ENCODE measurements at regions not wholly inside any gene's neighbourhood (a gene's known extent, or its start where the extent isn't known, plus 50 kb on each side); places are given as distances from the start of the nearest gene placed in this dataset.

GRCh38 chr14:61953602-61954001, 191.4 kb downstream of the SNAPC1 start:
- DNase-seq, result no peak

DNA sequence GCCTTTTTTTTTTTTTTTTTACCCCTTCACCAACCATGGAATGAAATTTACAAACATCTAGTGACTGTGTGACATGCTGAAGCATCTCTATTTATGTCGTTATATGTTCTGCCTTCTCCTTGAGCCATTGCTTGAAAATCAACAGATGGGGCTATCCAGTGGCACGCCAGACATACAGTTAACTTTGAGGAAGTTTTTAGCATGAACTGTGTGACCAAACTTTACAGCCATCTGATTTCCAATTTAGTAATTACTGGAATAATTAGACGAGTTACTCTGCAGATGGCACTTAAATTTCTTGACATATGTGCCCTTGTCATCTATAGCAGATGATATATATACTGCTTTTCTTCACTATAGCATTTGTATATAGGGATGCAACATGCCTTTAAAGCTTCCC, 192.1 kb downstream of the SNAPC1 start:
- no peak for DNase-seq

- DNase-seq, result no peak
Measured at GRCh38 chr14:61956517-61956916, 194.3 kb downstream of the SNAPC1 start.

DNA sequence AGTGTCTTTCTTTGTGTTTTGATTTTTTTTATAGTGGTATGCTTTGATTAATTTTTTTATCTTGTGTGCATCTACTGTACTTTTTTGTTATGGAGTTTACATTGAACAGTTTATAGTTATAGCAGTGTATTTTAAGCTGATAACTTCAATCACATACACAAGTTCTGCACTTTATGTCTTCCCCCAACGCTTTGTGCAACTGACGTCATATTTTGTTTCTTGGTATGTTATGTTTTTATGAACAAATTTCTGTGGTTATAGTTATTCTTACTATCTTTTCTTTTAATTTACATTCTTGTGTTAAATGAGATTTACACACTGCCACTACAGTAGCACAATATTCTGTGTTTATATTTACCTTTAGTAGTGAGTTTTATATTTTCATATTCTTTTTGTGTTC, 197.1 kb downstream of the SNAPC1 start:
- DNase-seq, result no peak

GRCh38 chr14:61961369-61961768, 199.1 kb downstream of the SNAPC1 start:
- DNase-seq, result no peak

DNA sequence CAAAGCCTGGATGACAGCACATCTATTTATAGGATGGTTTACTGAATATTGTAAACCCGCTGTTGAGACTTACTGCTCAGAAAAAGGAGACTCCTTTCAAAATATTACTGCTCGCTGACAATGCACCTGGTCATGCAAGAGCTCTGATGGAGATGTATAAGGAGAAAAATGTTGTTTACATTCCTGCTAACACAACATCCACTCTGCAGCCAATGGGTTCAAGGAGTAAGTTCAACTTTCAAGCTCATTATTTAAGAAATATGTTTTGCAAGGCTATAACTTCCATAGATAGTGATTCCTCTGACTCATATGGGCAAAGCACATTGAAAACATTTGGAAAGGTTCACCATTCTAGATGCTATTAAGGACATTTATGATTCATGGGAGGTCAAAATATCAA, 201.7 kb downstream of the SNAPC1 start:
- no peak for DNase-seq

DNA sequence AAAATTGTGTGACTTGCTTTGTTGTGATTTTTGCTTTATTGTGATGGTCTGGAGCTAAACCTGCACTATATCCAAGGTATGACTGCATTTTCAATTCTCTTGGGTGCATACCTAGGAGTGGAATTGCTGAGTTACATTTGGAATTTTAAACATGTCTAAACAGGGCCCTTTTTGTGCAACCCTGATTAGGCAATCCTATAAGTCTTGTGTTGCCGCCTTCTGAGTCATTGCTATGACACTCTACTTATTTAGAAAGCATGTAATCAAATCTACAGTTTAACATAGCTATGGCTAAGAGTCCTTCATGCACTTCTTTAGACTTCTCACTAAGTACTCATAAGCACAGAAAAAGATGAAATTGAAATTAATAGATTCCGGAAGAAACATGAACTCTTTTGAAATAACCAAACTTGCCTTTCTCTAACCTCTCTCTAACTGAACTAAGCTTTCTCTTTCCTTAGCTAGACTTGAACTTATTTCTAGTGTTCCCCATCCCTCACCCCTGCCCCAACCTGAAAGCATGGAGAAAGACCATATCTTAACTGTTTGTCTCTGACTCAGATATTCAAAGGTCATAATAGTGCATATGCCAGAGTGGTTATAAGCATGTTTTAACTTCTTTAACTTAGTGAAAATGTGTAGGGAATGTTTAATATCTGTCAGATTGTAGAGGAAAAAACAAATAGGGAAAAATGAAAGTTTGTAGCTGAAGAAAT, 203.0 kb downstream of the SNAPC1 start:
- DNase-seq, result no peak

- DNase-seq, result no peak
Measured at GRCh38 chr14:61968207-61968606, 206.0 kb downstream of the SNAPC1 start.

- DNase-seq, result no peak
Measured at GRCh38 chr14:61972711-61973110, 210.5 kb downstream of the SNAPC1 start.

DNA sequence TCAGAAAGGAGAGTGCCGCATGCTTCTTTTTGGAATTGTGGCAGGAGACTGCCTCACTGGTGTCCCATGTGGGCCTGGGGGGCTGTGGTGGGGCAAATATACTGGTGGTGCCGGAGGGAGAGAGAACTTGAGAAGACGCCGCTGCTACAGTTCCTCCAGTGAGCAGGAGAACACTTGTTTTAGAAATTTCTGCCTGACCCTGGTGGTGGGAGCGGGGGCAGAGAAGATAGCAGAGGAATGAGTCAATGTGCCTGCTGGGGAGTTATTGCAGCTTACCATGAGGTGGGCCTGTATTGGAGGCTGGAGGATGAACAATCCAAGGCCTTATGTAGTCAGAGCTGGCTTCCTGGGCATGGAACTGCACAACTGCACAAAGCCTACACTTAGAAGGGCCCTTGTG, 211.8 kb downstream of the SNAPC1 start:
- no peak for DNase-seq

- DNase-seq, result no peak
Measured at GRCh38 chr14:61977217-61977616, 215.0 kb downstream of the SNAPC1 start.

DNA sequence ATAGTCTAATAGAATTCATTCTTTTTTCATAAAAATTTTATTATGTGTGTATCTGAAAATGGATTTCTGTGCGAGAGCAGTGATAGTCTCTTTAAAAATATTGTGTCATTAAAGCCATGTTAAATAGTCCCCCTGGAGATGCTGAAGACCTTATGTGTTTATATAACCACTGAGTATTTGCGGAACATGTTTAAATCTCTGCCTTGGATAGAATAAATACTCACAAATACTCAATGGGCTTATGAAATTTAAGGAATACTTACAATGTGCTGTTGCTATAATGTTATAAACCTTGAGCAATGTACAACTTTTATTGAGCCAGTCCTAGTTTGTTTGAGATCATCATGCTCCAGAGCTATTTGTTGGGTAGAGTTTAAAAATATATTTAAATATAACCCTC, 226.0 kb downstream of the SNAPC1 start:
- DNase-seq, result no peak

DNA sequence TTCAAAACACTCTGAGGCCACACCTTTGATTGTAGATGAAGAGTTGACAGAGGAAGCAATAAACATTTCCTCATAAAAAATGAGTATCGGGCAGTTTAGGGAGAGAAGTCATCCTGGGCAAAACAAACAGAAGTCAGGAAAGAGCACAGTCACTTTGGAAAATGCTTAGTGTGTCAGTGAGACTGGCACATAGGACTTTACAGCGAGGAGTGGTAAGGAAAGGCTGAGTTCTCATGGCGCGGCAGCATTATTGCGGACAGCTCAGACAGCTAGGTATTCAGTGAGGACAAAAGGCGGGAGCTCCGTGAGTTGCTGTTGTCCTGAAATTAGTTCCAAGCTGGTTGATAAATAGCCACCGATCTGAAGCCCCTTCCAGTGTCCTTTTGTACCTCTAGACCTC, 229.9 kb downstream of the SNAPC1 start:
- no peak for DNase-seq

GRCh38 chr14:61992926-61993325, 230.7 kb downstream of the SNAPC1 start:
- DNase-seq, result no peak

DNA sequence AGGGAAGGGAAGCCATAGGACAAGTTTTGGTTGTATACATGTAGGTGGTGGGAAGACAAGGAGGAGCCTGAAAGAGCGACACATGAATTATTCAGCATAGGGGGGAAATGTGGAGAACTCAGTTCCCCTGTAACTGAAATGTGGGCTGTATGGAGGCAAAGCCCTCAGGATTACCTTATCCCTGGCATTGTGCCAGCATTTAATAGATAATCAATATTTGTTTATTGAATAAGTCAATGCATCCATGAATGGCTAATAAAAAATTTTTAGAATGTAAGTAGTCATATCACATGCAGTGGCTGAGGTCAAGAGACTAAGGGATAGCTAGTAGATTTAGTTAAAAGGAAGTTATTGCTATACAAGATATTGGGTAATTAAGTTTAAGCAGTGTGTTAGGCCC, 232.4 kb downstream of the SNAPC1 start:
- no peak for DNase-seq

DNA sequence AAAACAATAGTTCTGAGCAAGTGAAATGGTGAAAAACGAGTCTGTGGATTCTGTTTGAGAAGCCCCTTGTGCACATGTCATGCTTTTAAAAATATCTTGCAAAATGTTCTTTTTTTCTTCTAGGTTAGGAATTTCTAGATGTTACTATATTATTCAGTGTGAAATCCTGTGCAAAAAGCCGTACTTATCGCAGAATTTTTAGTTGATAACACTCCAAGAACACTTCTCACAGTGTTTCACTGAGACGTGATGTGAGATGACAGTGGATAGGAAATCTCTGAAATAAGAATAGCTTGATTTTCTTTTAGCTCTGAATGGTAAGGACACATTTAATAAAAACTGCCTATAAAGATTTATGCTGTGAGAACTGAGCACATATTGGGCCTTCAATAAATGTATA, 234.5 kb downstream of the SNAPC1 start:
- no peak for DNase-seq

DNA sequence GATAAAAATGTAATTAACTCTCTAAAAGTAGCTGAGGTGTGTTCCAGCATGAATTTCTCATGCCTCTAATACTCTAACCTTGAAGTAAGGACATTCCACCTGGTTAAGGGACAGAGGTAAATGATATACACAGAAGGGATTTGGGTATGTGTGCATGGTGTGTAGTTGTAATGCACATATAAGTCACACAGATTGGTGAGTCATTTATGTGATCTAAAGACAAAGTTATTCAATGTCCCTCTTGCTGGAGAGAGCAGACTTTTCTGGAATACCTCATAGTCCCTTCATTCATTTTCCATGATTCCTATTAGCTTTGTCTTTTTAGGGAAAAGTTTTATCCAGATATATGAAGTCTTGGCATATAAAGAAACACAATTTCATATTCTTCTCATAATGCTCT, 234.9 kb downstream of the SNAPC1 start:
- DNase-seq, result no peak

DNA sequence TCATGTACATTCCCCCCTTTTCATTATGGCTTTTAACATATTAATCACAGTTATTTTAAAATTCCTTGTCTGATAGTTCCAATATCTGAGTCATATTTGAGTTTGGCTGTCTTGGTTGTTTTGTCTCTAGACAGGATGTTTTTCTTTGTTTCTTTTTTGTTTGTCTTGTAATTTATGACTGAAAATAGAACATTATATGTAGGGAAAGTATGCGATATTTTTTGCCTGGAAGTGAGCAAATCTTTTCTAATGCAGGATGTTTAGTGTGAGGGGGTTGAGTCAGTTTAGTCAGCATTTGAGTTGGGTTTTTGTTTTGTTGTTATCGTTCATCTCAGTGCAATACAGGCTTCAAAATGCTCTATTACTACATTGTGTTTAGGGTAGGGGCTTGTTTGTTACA, 239.7 kb downstream of the SNAPC1 start:
- no peak for DNase-seq

GRCh38 chr14:62002642-62003041, 240.4 kb downstream of the SNAPC1 start:
- no peak for DNase-seq

GRCh38 chr14:62003701-62004100, 241.5 kb downstream of the SNAPC1 start:
- no peak for DNase-seq

DNA sequence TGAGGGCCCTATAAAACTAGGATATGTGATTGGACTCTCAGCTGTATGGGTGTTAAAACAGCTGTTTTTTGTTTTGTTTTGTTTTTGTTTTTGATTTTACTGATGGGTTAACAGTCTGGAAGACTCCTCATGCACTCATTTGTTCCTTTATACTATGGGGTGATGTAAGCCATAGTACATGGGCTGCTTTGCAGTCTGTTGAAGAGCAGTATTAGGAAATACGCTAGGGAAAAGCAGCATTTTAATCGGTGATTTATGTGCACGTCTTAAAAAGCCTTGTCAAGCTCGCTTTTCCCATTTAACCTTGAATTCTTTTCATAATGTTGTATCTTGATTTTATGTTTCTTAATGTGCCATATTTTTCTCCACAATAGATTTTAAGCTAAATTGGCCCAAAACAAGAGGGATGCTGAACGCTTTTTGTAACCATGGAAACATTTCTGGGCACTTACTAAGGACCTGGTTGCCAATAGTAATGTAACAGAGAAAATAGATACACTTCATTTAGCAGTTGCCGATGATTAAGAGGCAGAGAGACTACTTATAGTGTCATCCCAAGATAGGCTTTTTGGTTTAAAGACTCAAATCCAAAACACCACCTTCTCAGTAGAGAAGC, 244.0 kb downstream of the SNAPC1 start:
- DNase-seq, result no peak

DNA sequence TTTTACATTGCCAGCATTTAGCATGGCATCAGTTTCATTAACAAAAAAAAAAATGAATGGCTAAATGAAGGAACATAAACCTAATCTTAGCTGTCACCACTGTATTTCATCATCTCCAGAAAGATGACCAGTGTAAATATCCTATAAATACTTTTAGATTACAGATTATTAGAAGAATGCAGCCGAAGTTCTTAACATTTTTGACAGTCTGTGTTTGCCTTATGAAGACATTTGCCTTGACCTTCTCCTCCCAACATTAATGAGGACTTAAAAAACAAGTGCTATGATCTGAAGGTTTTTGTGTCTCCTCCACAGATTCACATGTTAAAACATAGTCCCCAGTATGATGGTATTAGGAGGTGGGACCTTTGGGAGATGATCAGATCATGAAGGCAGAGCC, 253.0 kb downstream of the SNAPC1 start:
- DNase-seq, result no peak

GRCh38 chr14:62015945-62016344, 253.7 kb downstream of the SNAPC1 start:
- DNase-seq, result no peak

GRCh38 chr14:62017651-62018230, 255.5 kb downstream of the SNAPC1 start:
- DNase-seq, result no peak

GRCh38 chr14:62018606-62019005, 256.4 kb downstream of the SNAPC1 start:
- DNase-seq, result no peak
